ENCODE measurements at regions not wholly inside any gene's neighbourhood (a gene's known extent, or its start where the extent isn't known, plus 50 kb on each side); places are given as distances from the start of the nearest gene placed in this dataset.
"Not testable (repeated sequence)": the region's sequence is repeated elsewhere in the genome, so short reads cannot be mapped to it uniquely, and the experiment has no call there.

DNA sequence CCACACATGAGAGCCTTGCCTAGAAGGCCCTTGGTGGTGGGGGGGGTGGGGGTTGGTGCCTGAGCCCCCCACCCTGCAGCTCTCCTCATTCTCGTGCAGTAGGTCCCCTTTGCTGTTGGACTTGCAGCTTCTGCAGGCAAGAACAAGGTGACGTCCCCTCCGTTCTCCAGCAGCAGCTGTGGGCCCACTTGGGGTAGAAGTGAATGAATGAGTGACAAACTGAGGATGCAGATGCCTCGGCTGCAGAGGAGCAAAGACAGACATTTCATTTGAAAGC is 88.6 kb upstream of the CTDP1 start:
- no peak overlapping the region for H3K4me3 ChIP-seq (ENCODE audit: low read depth, low read length)

DNA sequence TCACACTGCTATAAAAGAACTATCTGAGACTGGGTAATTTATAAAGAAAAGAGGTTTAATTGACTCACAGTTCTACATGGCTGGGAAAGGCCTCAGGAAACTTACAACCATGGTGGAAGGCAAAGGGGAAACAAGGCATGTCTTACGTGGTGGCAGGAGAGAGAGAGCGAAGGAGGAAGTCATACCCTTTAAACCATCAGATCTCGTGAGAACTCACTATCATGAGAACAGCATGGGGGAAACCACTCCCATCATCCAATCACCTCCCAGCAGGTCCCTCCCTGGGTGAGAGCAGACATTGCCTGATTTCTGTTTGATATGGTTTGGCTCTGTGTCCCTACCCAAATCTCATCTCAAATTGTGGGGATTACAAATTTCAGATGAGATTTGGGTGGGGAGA is 86.9 kb upstream of the CTDP1 start:
- H3K4me3 ChIP-seq (ENCODE audit: low read depth, low read length); DNase-seq (ENCODE audit: low read depth): not testable (repeated sequence)

More for the DNA sequence above, 88.6 kb upstream of the CTDP1 start:
- no peak for DNase-seq (ENCODE audit: low read depth)

GRCh38 chr18:79595876-79596374 is 83.7 kb upstream of the CTDP1 start:
- H3K4me3 ChIP-seq (ENCODE audit: low read depth, low read length) = no peak overlapping the region
- DNase-seq (ENCODE audit: low read depth) = no peak

- H3K4me3 ChIP-seq (ENCODE audit: low read depth, low read length) = no peak overlapping the region
- DNase-seq (ENCODE audit: low read depth) = no peak
Measured at GRCh38 chr18:79596446-79597175, 83.0 kb upstream of the CTDP1 start.

- no peak for DNase-seq (ENCODE audit: low read depth)
- no peak overlapping the region for H3K4me3 ChIP-seq (ENCODE audit: low read depth, low read length)
Measured at GRCh38 chr18:79597176-79597830, 82.3 kb upstream of the CTDP1 start.

DNA sequence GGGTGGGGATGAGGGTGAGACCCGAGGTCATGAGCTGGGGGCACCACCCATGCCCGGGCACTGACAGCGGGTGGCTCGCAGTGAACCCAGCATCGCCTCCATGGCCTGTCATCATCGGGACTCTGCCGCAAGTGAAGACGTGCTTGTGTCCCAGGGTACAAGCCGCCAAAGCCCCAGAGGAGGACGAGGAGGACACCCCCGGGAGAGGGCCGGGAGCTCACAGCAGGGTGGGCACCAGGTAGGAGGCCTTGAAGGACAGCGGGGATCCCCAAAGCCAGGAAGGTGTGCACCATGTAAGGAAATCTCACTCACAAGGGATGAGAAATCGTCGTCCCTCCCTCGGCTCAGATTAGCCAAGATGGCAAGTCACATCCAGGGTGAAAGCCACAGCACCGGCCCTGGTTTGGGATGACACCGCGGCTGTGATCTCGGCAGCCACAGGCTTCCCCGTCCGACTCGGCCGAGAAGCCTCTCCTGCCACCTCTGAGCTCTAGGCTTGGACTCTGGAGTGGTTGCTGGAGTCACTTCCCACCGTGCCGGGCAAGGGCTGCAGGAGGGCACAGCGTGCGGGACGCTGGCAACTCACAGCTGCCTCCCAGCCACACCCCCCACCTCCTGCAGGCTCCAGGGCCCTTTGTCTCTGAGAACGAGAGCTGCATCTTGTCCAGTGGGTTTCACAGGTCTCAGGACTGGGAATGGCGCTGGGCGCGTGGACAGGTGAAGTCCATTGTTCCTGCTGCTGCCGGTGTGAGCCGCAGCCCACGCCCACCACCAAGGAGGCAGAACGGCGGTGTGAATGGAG is 81.6 kb upstream of the CTDP1 start:
- no peak for DNase-seq (ENCODE audit: low read depth)
- H3K4me3 ChIP-seq (ENCODE audit: low read depth, low read length) = no peak overlapping the region

DNA sequence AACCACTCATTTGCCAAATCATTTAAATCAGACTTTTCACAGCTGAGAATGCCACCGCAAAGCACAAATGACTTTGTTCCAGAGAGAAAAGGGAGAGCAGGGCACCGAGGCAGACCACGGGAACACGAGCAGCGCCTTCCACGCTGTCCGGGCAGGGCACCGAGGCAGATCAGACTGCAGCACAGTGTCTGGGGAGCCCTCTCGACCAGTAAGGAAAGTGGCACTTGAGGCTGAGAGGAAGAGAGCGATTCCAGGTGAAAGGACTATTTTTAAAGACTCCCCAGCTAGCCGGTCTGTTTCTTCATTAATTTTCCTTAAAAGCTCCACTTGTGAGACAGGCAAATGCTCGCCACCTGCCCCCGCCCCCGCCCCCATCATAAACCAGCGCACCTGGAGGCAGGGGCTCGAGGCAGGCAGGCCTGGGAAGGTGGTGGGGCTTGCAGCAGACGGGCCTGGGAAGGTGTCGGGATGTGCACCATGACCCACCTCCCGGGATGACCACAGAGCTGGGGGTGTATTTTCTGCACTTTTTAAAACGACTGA is 80.9 kb upstream of the CTDP1 start:
- no peak overlapping the region for H3K4me3 ChIP-seq (ENCODE audit: low read depth, low read length)
- no peak for DNase-seq (ENCODE audit: low read depth)

DNA sequence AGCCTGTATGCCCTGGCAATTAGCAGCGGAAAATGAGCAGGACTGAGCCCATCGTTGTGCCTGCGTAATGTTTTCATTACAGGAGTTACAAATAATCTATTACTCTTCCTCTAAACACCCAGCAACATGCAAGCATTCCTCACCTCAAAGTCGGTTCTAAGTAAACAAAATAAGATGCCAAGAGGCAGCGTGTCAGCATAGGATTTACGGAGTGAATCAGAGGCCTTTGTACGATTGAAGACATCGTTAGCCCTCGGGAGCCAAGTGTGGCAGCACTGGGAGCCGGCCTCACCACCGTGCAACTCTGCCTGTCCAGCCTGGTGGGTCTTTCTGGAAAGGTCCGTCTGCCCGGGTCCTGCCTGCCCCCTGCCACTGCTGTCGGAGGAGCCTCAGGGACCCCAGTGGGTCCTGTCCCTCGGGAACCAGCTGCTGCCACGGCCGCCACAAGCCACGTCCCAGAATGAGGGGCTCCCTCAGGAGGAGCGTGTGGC is 80.1 kb upstream of the CTDP1 start:
- no peak for DNase-seq (ENCODE audit: low read depth)
- no peak overlapping the region for H3K4me3 ChIP-seq (ENCODE audit: low read depth, low read length)

DNA sequence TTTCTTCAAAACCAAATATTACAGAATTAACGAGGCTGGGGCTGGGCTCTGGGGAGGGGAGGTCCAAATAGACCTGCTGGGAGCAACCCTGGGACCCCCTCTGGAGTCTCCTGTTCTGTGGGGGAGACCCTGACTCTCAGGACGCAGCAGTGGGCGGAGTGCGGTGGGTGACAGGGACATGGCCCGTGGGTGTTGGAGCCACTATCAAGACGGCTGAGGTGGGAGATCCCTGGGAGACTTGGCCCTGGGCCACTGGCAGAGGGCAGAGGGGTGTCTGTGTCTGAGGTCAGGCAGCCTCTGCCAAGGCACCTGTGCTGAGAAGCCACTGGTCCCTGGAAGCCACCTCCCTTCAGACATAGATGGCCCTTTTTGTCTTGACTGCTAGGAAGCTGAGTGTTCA is 79.5 kb upstream of the CTDP1 start:
- no peak overlapping the region for H3K4me3 ChIP-seq (ENCODE audit: low read depth, low read length)
- no peak for DNase-seq (ENCODE audit: low read depth)

DNA sequence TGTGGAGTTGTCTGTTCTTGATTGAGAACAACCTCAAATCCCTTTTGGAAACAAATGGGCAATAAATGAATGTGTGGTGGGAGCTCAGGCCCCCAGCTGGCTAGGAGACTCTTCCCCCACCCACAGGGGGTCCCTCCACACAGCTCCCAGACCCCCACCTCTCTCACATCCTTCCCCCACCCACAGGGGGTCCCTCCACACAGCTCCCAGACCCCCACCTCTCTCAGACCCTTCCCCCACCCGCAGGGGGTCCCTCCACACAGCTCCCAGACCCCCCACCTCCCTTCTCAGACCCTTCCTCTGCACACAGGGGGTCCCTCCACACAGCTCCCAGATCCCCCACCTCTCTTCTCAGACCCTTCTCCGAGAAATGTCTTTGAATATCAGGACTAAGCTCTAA is 79.0 kb upstream of the CTDP1 start:
- no peak for DNase-seq (ENCODE audit: low read depth)
- H3K4me3 ChIP-seq (ENCODE audit: low read depth, low read length) = no peak overlapping the region

DNA sequence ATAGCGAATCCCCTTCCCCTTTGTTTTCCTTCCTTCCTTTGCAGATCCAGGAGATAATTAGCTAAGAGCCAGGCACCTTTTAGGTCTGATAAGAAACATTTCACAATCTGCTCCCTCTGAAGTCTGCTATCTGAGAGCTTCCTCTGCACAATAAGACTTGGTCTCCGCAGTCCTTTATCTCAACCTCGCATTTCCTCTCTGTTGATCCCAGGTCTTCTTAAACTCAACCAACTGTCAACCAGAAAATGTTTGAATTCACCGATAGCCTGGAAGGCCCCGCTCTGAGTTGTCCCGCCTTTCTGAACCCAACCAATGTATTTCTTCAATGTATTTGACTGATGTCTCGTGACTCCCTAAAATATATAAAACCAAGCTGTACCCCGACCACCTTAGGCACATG is 78.4 kb upstream of the CTDP1 start:
- DNase-seq (ENCODE audit: low read depth) = no peak
- no peak overlapping the region for H3K4me3 ChIP-seq (ENCODE audit: low read depth, low read length)

- no peak for DNase-seq (ENCODE audit: low read depth)
- no peak overlapping the region for H3K4me3 ChIP-seq (ENCODE audit: low read depth, low read length)
Measured at GRCh38 chr18:79603321-79604204, 76.0 kb upstream of the CTDP1 start.

DNA sequence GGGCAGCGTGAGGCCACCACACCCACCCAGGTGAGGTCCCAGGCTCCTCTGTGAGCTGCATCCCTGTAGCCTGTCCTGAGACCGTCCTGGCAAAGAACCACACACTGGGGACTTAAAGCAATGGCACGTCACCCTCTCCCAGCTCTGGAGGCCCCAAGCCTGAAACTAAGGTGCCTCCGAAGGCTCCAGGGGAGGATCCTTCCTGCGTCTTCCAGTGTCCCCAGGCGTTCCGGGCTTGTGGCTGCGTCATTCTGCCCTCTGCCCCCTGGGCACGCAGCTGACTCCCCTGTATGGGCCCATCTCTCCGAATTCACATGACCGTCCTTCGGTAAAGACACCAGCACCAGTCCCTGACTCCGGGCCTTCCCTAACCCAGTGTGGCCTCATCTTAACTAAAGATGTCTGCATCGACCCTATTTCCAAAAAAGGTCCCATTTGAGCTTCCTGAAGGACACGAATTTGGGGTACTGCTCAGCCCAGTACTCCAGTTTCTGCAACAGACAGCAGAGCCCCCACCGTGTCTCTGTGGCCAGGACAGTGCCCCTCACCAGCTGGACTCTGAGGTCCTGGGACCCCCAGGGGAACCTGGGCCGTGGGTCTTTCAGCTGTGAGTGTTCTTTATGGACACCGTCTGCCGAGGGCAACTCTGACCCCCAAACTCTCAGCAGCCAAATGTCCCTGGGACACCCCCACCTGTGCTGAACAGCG is 75.2 kb upstream of the CTDP1 start:
- no peak overlapping the region for H3K4me3 ChIP-seq (ENCODE audit: low read depth, low read length)
- DNase-seq (ENCODE audit: low read depth) = no peak

GRCh38 chr18:79604913-79605880 is 74.4 kb upstream of the CTDP1 start:
- DNase-seq (ENCODE audit: low read depth) = no peak
- no peak overlapping the region for H3K4me3 ChIP-seq (ENCODE audit: low read depth, low read length)

DNA sequence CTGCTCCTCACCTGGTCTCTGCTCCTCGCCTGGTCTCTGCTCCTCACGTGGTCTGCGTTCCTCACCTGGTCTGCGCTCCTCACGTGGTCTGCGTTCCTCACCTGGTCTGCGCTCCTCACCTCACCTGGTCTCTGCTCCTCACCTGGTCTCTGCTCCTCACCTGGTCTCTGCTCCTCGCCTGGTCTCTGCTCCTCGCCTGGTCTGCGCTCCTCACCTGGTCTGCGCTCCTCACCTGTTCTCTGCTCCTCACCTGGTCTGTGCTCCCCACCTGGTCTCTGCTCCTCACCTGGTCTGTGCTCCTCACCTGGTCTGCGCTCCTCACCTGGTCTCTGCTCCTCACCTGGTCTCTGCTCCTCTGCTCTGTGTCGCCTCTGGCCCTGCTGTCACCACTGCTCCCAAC is 73.5 kb upstream of the CTDP1 start:
- not testable (repeated sequence) for DNase-seq (ENCODE audit: low read depth); H3K4me3 ChIP-seq (ENCODE audit: low read depth, low read length)

DNA sequence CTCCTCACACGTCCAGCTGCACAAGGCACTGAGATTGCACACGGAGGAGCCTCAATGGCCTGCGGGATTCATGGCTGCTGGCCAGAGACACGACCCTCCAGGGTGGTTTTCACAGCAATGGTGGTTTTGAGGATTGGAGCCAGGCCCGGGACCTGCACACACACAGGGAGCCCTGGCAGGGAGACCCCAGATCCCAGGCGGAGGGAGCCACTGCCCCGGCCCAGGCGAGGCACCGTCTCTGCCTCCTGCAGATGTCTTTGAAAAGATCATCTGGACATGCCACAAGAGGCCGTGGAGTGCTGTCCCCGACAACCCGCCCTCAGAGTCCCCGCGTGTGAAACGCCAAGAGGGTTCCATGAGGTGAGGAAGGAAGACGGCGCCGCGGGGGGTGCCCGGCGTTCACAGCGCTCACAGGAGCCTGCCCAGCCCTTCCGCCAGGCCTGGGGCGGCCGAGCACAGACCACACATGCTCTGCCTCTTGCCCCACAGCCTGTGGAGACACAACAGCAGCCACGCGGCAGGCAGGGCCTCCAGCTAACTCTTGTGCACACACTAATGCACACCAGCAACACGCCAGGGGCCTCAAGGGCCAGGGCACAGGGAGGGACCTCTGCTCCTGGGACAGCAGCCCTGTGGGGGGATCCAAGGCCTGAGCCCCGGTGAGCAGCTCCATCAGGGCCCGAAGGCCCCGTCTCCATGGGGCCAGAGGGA is 72.8 kb upstream of the CTDP1 start:
- DNase-seq (ENCODE audit: low read depth) = no peak
- H3K4me3 ChIP-seq (ENCODE audit: low read depth, low read length) = no peak overlapping the region

GRCh38 chr18:79607361-79607952 is 72.1 kb upstream of the CTDP1 start:
- DNase-seq (ENCODE audit: low read depth) = no peak
- H3K4me3 ChIP-seq (ENCODE audit: low read depth, low read length) = no peak overlapping the region
